GM19238 (cell line): ENCODE measurements at regions not wholly inside any gene's neighbourhood (a gene's known extent, or its start where the extent isn't known, plus 50 kb on each side); places are given as distances from the start of the nearest gene placed in this dataset.
"Not testable (repeated sequence)": the region's sequence is repeated elsewhere in the genome, so short reads cannot be mapped to it uniquely, and the experiment has no call there.

Source experiments
- DNase-seq: peaks from one replicate; pipeline ENCODE4 v3.0.0; 2011; ENCODE audit warnings: low spot score; ENCODE audit not compliant: insufficient read length

GRCh38 chr15:93366387-93367100, 277.5 kb upstream of the RGMA start:
- DNase-seq, result no peak

DNA sequence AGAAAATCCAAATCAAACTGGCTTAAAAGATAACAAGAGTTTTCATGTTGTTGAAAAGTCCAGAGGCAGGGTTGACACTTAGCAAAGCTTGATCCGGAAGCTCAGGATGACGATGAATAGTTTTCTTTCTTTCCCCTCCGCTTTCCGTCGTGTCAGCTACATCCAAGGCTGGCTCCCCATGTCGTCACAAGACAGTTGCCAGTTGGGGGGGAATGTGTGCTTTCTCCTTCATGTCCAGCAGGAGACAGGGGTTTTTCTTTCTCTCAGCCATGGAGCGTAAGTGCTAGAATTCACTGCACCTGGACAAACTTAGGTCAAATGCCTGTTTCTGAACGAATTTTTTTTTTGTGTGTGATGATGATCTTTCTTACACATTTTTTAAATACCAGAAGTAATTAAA, 273.8 kb upstream of the RGMA start:
- no peak for DNase-seq

- DNase-seq, result no peak
Observed at GRCh38 chr15:93362203-93362602, 273.2 kb upstream of the RGMA start.

GRCh38 chr15:93361703-93362102, 272.7 kb upstream of the RGMA start:
- DNase-seq, result no peak

DNA sequence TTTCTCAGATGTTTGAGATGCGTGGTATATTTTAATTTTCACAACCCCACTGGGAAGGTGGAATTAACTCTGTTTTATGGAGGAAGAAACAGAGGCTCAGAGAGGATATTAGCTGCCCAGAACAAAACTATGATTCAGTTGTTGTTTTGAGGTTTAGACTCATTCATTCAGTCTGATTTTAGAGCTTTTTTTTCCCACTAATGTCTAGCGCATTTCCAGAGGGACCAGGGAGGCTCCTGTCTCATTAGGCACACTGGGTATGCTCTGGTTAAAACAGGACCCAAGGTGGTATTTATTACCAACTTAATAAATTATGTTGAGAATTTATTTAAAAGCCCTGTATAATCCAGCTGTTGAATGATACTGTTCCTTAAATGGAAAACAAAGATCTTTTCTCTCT, 272.0 kb upstream of the RGMA start:
- no peak for DNase-seq

DNA sequence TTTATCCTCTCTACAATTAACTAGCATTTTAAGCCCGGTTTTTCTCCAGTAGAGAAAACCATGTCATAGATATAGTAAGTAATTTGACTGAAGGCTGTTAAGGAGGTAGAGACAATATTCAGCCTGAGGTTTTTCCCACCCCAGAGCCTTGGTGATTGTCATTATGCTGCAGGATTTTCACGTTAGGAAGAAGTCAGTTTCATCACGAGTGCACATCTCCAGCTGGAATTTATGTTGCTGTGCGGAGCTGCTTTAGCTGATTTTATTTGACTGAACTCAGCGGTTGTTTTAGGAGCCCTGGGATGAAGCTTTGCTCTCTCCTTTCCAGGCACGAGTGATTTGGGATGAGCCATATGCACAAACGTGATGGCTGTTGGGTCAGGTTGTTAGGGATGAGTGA, 271.3 kb upstream of the RGMA start:
- DNase-seq, result no peak

DNA sequence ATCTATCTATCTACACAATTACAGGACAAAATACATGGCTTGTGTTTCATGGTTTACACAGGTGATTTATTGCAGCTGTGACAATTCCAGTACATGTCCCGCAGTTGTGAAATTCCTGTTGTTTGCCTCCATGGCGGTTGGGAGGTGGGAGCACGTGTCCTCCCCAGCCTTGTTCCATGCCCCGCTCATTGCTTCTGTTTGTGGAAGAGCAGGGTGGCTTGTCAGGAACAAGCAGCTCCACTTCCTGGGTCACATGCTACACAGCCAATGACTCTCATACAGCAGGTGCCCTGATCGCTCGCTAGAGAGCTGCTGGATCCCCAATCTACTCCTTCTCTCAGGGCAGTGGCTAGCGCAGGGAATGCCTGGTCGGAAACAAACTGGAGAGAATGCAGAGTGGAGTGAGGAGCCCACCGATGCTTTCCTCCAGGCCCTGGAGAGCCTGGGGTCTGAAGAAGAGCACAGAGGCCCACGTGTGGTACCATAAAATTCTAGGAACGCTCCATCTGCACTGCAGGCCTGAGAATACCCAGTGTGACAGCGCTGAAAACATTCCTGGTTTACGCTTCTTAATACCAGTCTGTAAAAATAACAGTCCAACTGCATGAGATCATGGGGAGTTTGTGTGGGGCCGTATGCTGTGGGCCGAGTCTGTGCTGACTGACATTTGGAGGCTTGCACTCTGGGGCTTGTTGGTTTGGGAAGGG, 270.6 kb upstream of the RGMA start:
- no peak for DNase-seq

- no peak for DNase-seq
Observed at GRCh38 chr15:93359060-93359408, 270.0 kb upstream of the RGMA start.

GRCh38 chr15:93358166-93359059, 269.4 kb upstream of the RGMA start:
- DNase-seq, result no peak

DNA sequence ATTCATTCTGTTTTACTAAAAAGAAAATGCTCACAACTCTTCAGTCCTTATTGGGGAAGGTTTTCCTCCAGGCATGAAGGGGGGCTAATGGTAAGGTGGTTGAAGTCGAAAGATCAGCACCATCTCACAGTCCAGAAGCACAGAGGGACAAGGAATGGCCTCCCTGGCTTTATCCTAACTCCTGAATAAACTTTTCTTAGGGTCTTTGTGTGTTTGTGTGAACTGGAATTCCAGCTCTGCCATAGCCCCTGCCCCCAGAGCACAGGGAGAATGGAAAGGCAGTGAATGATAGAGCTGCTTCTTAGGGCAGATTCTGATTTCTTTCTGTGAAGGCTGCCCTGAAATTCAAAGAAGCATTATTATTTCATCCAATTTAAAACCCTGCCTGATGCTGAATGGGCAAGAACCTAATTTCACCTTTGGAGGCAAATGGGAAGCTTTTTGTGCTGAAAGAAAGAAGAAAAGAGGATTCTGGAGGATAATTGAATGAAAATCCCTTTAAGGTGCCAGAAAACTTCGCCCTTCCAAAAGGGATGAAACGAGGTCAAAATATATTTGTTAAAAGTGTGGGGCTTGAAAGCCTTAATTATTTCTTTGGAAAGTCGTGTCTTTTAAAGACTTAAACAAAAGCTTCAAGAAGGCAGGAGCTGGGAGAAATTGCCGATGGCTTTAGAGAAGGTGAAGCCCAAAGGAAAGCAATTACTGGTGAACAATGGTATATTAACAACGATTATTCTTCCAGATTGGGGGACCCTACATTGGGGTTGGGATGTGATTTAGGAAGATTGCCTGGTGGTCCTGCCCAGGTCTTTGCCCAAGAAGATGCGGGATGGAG, 259.9 kb upstream of the RGMA start:
- no peak for DNase-seq

- DNase-seq, result no peak
Observed at GRCh38 chr15:93347986-93348385, 259.0 kb upstream of the RGMA start.

GRCh38 chr15:93345981-93346380, 257.0 kb upstream of the RGMA start:
- no peak for DNase-seq

DNA sequence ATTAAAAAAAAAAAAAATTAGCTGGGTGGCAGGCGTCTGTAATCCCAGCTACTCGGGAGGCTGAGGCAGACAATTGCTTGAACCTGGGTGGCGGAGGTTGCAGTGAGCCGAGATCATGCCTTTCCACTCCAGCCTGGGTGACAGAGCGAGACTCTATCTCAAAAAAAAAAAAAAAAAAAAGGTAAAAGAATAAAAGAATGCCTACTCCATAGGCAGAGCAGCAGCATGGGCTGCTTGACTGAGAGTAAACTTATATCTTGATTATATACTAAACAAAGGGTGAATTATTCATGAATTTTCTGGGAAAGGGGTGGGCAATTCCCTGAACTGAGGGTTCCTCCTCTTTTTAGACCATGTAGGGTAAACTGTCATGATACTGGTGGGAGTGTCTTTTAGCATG, 254.4 kb upstream of the RGMA start:
- not testable (repeated sequence) for DNase-seq

DNA sequence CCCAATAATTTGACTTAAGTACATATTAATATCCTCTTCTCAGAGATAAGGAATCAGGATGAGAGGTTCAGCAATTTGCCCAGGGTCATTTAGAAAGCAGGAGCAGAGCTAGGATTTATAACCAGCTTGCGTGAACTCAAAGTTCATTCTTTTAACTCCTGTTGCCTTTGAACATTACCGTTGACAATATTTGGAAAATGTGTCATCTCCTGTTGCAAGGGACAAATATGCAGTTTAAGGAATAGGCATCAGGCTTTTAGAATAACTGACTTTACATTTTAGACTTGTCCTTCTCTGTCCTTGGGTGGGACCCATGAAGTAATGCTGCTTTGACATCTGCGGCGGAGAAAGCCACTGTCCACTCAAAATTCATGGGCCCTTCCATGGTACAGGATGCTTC, 252.2 kb upstream of the RGMA start:
- DNase-seq, result no peak

DNA sequence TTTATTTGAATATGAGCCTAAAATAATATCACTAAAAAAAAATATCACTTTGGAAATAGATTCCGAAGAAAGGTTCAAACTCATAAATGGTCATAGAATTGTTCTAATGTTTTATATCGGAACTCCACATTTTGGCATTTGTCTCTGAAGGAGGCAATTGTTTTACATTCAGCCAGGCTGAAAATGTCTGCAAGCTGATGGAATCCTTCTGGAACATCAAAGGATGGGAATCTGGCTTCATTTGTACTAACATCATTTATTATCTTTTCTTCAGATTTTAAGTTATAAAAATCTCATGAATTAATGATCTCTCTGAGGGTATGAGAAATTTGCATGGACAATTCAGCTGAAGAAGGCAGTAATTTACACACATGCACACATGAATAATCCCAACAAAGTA, 251.4 kb upstream of the RGMA start:
- DNase-seq, result no peak

GRCh38 chr15:93333796-93334195, 244.8 kb upstream of the RGMA start:
- DNase-seq, result no peak

GRCh38 chr15:93333126-93333525, 244.1 kb upstream of the RGMA start:
- not testable (repeated sequence) for DNase-seq

DNA sequence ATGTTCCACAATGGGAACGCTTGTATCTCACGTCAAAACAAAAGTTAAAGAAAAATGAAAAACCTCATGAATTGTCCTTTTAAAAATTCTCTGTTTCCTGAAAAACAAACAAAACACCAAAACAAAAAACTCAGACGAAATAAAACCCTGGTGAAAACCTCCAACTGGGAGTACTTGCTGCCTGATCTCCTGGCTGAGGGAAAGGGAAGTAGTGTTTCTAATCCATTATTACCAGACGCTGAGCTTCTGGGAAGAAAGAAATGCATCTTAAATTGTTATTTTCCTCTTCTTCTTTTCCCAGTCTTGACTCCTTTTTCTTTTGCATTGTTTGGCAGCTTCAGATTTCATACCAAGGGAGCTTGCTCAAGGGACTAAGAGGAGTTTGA, 243.2 kb upstream of the RGMA start:
- no peak for DNase-seq

GRCh38 chr15:93331545-93332167, 242.6 kb upstream of the RGMA start:
- DNase-seq, result no peak

DNA sequence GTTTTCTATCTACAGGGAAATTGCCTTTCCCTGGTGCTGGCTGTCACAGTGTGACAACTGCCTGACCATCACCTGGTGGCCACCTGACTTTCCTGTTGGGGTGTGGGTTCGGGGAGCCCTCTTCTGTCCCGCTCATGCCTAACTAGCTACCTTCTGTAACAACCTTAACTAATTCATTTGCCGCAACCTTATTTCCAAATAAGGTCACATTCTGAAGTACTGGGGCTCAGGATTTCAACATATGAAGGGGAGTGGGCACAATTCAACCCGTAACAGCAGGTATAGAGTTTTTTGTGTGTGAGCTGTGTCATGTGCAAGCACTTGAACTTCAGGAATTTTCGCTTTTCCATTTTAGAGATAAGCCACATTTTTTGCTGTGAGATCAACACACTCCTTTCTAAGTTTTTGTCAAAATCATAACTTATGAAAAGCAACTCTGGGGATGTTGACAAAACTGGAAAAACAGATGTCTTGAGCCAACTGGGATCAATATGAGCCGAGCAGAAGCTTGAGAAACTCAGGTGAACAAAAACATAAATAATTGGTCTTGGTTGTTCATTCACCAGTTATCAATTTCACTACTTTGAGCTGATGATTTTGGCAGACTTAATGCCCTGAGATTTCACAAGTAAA, 242.0 kb upstream of the RGMA start:
- DNase-seq, result no peak
